ENCODE measurements at regions not wholly inside any gene's neighbourhood (a gene's known extent, or its start where the extent isn't known, plus 50 kb on each side); places are given as distances from the start of the nearest gene placed in this dataset.

DNA sequence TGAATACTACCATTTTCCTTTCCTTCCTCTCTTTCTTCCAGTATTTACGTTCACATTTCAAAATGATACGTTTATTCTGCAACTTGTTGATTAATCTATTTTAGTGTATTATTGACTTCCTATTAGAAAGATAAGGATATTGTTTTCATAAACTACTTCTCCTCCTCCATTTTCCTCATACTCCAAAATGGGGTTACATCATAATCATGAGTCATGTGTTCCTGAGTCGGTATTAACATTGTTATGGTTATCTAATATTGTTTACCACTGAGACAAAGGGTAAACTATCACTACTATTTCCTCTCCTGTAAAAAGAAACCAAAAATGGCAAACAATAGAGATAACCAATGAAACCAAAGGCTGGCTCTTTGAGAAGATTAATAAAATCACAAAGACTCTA lies 126.5 kb upstream of the CDYL start:
- TF ChIP-seq POLR2A (IDR thresholded peaks at IDR 0.05; ENCODE audit: low read depth, low read length) = no peak
- no peak for TF ChIP-seq POLR2AphosphoS5 (IDR thresholded peaks at IDR 0.05; ENCODE audit: low read depth, low read length)
- TF ChIP-seq TAF1 (IDR thresholded peaks at IDR 0.05; ENCODE audit: low read depth, low read length) = no peak

Data from GM12891 (cell line).